GM21447 (cell line): ENCODE measurements at regions not wholly inside any gene's neighbourhood (a gene's known extent, or its start where the extent isn't known, plus 50 kb on each side); places are given as distances from the start of the nearest gene placed in this dataset.

Experiments
- ATAC-seq: cut with Tn5 transposase; IDR thresholded peaks from one replicate; pipeline ENCODE4 v1.9.1; 2021; ENCODE audit not compliant: unreplicated experiment

GRCh38 chr2:145849466-145849865 is 1329.5 kb upstream of the ZEB2 start:
- ATAC-seq: no peak

GRCh38 chr2:145846982-145847381 is 1327.1 kb upstream of the ZEB2 start:
- ATAC-seq: no peak

- no peak for ATAC-seq
These were observed 1326.0 kb upstream of the ZEB2 start for GRCh38 chr2:145845923-145846322.

GRCh38 chr2:145845207-145845894 is 1325.4 kb upstream of the ZEB2 start:
- no peak for ATAC-seq

GRCh38 chr2:145841973-145842372 is 1322.1 kb upstream of the ZEB2 start:
- ATAC-seq: no peak

- no peak for ATAC-seq
These were observed 1317.1 kb upstream of the ZEB2 start for GRCh38 chr2:145836986-145837385.

GRCh38 chr2:145835665-145836064 is 1315.7 kb upstream of the ZEB2 start:
- no peak for ATAC-seq

- no peak for ATAC-seq
These were observed 1312.8 kb upstream of the ZEB2 start for GRCh38 chr2:145832681-145833080.

GRCh38 chr2:145829931-145830330 is 1310.0 kb upstream of the ZEB2 start:
- ATAC-seq: no peak

GRCh38 chr2:145827235-145827634 is 1307.3 kb upstream of the ZEB2 start:
- no peak for ATAC-seq

GRCh38 chr2:145824384-145824783 is 1304.5 kb upstream of the ZEB2 start:
- ATAC-seq: no peak

GRCh38 chr2:145822892-145823534 is 1303.1 kb upstream of the ZEB2 start:
- ATAC-seq: no peak

GRCh38 chr2:145820651-145821050 is 1300.7 kb upstream of the ZEB2 start:
- no peak for ATAC-seq

- no peak for ATAC-seq
These were observed 1299.1 kb upstream of the ZEB2 start for GRCh38 chr2:145818890-145819504.

- no peak for ATAC-seq
These were observed 1296.0 kb upstream of the ZEB2 start for GRCh38 chr2:145815933-145816332.

- no peak for ATAC-seq
These were observed 1293.6 kb upstream of the ZEB2 start for GRCh38 chr2:145813481-145813880.

GRCh38 chr2:145812165-145812554 is 1292.2 kb upstream of the ZEB2 start:
- ATAC-seq: no peak

- no peak for ATAC-seq
These were observed 1291.6 kb upstream of the ZEB2 start for GRCh38 chr2:145811276-145812164.

- ATAC-seq: no peak
These were observed 1288.0 kb upstream of the ZEB2 start for GRCh38 chr2:145807968-145808367.

- no peak for ATAC-seq
These were observed 1287.6 kb upstream of the ZEB2 start for GRCh38 chr2:145807554-145807953.

- no peak for ATAC-seq
These were observed 1286.6 kb upstream of the ZEB2 start for GRCh38 chr2:145806546-145806945.
